ENCODE measurements at regions not wholly inside any gene's neighbourhood (a gene's known extent, or its start where the extent isn't known, plus 50 kb on each side); places are given as distances from the start of the nearest gene placed in this dataset.

DNA sequence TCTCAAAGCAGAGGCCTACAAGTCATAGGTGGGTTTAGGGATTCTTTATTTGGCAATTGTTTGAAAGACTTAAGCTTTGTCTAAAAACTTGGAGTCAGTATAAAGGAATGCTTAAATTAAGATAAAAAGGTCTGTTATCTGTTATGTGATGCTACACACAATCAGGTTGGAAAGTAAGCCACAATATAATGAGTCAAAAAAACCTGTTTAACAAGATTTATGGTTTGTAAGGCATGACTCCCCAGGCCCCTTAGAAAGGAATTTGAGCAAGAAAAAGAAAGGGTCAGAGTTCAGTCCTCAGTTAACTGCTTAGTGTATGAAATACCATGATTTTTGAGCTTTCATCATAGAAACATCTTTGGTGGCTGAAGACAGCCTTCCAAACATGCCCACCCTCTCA lies 66.8 kb upstream of the HMGN3 start:
- no peak for DNase-seq

DNA sequence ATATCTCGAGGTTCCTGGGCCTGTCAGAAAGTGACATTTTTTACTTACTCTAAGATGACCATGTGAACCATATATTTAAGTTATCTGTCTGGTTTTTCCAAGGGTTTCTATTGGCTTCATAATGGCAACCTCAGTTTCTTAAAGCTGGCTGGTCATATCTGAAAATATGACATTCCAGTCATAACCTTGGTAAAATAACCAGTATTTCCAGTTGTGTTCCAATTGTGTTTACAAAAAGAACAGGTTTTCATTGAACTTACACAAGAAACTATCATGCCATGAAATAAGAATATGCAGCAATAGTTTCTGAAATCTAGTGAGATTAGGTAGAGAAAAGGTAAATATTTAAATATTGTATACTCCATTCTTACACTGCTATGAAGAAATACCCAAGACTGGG lies 61.7 kb upstream of the HMGN3 start:
- DNase-seq = no peak

Measured in NCI-H2171 treated with DMSO at 0.1 percent for 48 hours (cell line).